Adrenal gland (tissue), 9 donors: ENCODE measurements at regions not wholly inside any gene's neighbourhood (a gene's known extent, or its start where the extent isn't known, plus 50 kb on each side); places are given as distances from the start of the nearest gene placed in this dataset.

Source experiments
- DNase-seq, 7 donors: peaks; one replicate each; pipeline ENCODE4 v3.0.0-alpha.2; 2019 to 2020
- H3K27ac ChIP-seq, 5 donors: fragments of 200-600 bp; sonication (generic) in 4 of 5; 1 replicate in 3 of 5; 2 replicates in 2 of 5; pipeline versions ENCODE4 v1.5.1 to v1.8.0; 2016 to 2020; ENCODE audit warnings: mild to moderate bottlenecking in 1 of 5
- H3K27me3 ChIP-seq: fragments of 200-600 bp; 2 replicates; pipeline ENCODE4 v1.8.0; 2021
- H3K36me3 ChIP-seq, 2 donors: fragments of 200-600 bp; replicated peaks in 1 of 2; 1 replicate in 1 of 2; 2 replicates in 1 of 2; pipeline versions ENCODE4 v1.5.1 to v1.8.0; 2018 to 2022
- H3K4me1 ChIP-seq, 2 donors: fragments of 200-600 bp; replicated peaks in 1 of 2; 1 replicate in 1 of 2; 2 replicates in 1 of 2; pipeline versions ENCODE4 v1.5.1 to v1.8.0; 2018 to 2021
- H3K4me3 ChIP-seq, 4 donors: fragments of 200-600 bp; sonication (generic) in 3 of 4; one replicate each; pipeline ENCODE4 v1.5.1; 2016 to 2018
- H3K9me3 ChIP-seq, 3 donors: fragments of 200-600 bp; sonication (generic) in 1 of 3; replicated peaks in 1 of 3; 1 replicate in 2 of 3; 2 replicates in 1 of 3; pipeline versions ENCODE4 v1.5.1 to v1.8.0; 2016 to 2021
- POLR2A ChIP-seq, 2 donors: fragments of 450-650 bp; IDR thresholded peaks; one replicate each; pipeline ENCODE4 v1.6.1; 2017; ENCODE audit warnings: antibody characterized with exemption in 2 of 2, mild to moderate bottlenecking in 2 of 2, moderate library complexity in 1 of 2
- WGBS, 4 donors: extraction: QIAGEN DNeasy Blood & Tissue Kit in 2 of 4; methylation state at CpG; one replicate each; pipeline versions ENCODE4 v1.1.5 to v1.1.7; 2013 to 2017; 5-methylcytosine and 5-hydroxymethylcytosine counted together
- intact Hi-C, 2 donors: fragments of 100-400 bp; cut with DNase I; formaldehyde crosslinking; loops; one replicate each; pipeline versions ENCODE4 v1.14.1 to v1.15.0; 2022 to 2023
- microRNA-seq, 3 donors: library from miRNA; unstranded; fragments of <30 nt; microRNA quantifications; one replicate each; pipeline ENCODE4, GENCODE V29; 2017 to 2020
- small RNA-seq, 2 donors: library from RNA; depleted of rRNA; stranded (forward); fragments of <200 nt; gene quantifications; one replicate each; pipeline ENCODE3, GENCODE V24; 2016
- TF ChIP-seq, protein P1 (sequence below), 6 experiments: fragments of 450-650 bp in 4 of 6; fragments of 200-600 bp in 2 of 6; sonication (generic) in 1 of 6; IDR thresholded peaks; 1 replicate in 5 of 6; 2 replicates in 1 of 6; pipeline versions ENCODE4 v1.5.1 to v1.8.0; 2016 to 2021; ENCODE audit warnings: antibody characterized with exemption in 6 of 6, mild to moderate bottlenecking in 2 of 6, moderate library complexity in 1 of 6
- donor health status: healthy with polysubstance abuse.
- donor health status: Bipolar disorder and iron deficiency.
- donor health status: DM: yes; HTN: yes; CAD: no.
- donor health status: DM: no; HTN: no; CAD: no.
- donor health status: DM: no; HTN: no; CAD: no.

DNA sequence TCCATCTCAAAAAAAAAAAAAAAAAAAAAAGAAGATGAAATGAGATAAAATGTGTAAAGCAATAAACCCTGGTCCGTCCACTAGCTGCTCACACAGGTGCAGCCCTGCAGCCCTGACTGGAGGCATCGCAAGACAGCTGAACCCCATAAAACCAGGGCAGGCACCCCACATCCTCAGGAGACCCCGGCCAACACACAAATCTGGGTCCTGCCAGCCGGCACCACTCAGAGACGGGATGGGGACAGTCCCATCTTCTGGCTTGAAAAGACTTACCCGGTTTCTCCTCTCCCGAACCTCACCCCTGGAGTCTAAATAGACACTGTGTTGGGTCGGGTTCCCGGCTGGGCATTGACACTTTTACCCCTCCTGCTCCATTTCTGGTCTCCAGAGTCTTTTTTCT, 52.7 kb upstream of the TNRC6C start:
- TF ChIP-seq, protein P1, sequence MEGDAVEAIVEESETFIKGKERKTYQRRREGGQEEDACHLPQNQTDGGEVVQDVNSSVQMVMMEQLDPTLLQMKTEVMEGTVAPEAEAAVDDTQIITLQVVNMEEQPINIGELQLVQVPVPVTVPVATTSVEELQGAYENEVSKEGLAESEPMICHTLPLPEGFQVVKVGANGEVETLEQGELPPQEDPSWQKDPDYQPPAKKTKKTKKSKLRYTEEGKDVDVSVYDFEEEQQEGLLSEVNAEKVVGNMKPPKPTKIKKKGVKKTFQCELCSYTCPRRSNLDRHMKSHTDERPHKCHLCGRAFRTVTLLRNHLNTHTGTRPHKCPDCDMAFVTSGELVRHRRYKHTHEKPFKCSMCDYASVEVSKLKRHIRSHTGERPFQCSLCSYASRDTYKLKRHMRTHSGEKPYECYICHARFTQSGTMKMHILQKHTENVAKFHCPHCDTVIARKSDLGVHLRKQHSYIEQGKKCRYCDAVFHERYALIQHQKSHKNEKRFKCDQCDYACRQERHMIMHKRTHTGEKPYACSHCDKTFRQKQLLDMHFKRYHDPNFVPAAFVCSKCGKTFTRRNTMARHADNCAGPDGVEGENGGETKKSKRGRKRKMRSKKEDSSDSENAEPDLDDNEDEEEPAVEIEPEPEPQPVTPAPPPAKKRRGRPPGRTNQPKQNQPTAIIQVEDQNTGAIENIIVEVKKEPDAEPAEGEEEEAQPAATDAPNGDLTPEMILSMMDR (IDR thresholded peaks at IDR 0.05), result no peak
- no peak for TF ChIP-seq POLR2A (IDR thresholded peaks at IDR 0.05)
- DNase-seq, result no peak
- Histone ChIP-seq H3K36me3 (no peaks in the 10 kb centered on the region), H3K27me3 (peaks cover 18% of the 10 kb centered on the region), H3K9me3 (no peaks in the 10 kb centered on the region), H3K4me3 (no peak overlapping the region), H3K4me1 (no peaks in the 10 kb centered on the region), H3K27ac (no peak overlapping the region)
- 72 to 85% (median 83%) methylated on average over 9 of the region's 9 CpGs for WGBS, 4 donors
- intact Hi-C loops, result no loop called here

- WGBS, 4 donors, result 70 to 100% (median 81%) methylated on average over 2 to 10 of the region's 10 CpGs
- Histone ChIP-seq H3K27me3 (peaks cover 18% of the 10 kb centered on the region), H3K36me3 (no peaks in the 10 kb centered on the region), H3K4me3 (no peak overlapping the region), H3K9me3 (no peaks in the 10 kb centered on the region), H3K27ac (no peak overlapping the region), H3K4me1 (no peaks in the 10 kb centered on the region)
- intact Hi-C loops, result no loop called here
- DNase-seq, result no peak
- TF ChIP-seq, protein P1 (IDR thresholded peaks at IDR 0.05), result no peak
- no peak for TF ChIP-seq POLR2A (IDR thresholded peaks at IDR 0.05)
Measured at GRCh38 chr17:77906377-77906871, 52.1 kb upstream of the TNRC6C start.

- no peak overlapping the region for H3K27ac ChIP-seq
- no peaks in the 10 kb centered on the region for H3K36me3 ChIP-seq
- H3K4me1 ChIP-seq, result no peaks in the 10 kb centered on the region
- peaks cover 18% of the 10 kb centered on the region for H3K27me3 ChIP-seq
- H3K4me3 ChIP-seq, result no peak overlapping the region
- H3K9me3 ChIP-seq, result no peaks in the 10 kb centered on the region
- intact Hi-C loops, result no loop called here
- WGBS, 4 donors, result 81 to 87% (median 87%) methylated on average over 21 to 23 of the region's 23 CpGs
- DNase-seq, result no peak
- TF ChIP-seq, protein P1 (IDR thresholded peaks at IDR 0.05), result no peak
- TF ChIP-seq POLR2A (IDR thresholded peaks at IDR 0.05), result no peak
Measured at GRCh38 chr17:77907497-77908461, 50.7 kb upstream of the TNRC6C start.

- intact Hi-C loops, result no loop called here
- whole genome bisulfite sequencing, 4 donors, result 69 to 89% (median 71%) methylated on average over 4 of the region's 4 CpGs
- no peaks in the 10 kb centered on the region for H3K9me3 ChIP-seq
- no peak overlapping the region for H3K4me3 ChIP-seq
- TF ChIP-seq, protein P1 (IDR thresholded peaks at IDR 0.05), result no peak
- H3K27ac ChIP-seq, result no peak overlapping the region
- no peaks in the 10 kb centered on the region for H3K36me3 ChIP-seq
- peaks cover 18% of the 10 kb centered on the region for H3K27me3 ChIP-seq
- DNase-seq, result no peak
- H3K4me1 ChIP-seq, result no peaks in the 10 kb centered on the region
Measured at GRCh38 chr17:77908501-77908900, 50.0 kb upstream of the TNRC6C start.

Small RNA genes in the stretch of these regions (microRNA-seq; reads per million reads assigned to microRNA genes)
- gene MIR4316, result 0 reads per million in 3 donors

Small RNA genes in the stretch of these regions (small RNA-seq; reads per million reads assigned to genes)
- gene MIR4316 (0 reads per million in 2 donors), gene RF00019 (0 reads per million in 2 donors)
